ENCODE measurements at regions not wholly inside any gene's neighbourhood (a gene's known extent, or its start where the extent isn't known, plus 50 kb on each side); places are given as distances from the start of the nearest gene placed in this dataset.
"Not testable (repeated sequence)": the region's sequence is repeated elsewhere in the genome, so short reads cannot be mapped to it uniquely, and the experiment has no call there.

GRCh38 chr10:94230134-94230785 is 132.5 kb downstream of the NOC3L start:
- DNase-seq (ENCODE audit: low read depth) = no peak

- no peak for DNase-seq (ENCODE audit: low read depth)
These were observed 129.9 kb downstream of the NOC3L start for GRCh38 chr10:94232711-94233383.

DNA sequence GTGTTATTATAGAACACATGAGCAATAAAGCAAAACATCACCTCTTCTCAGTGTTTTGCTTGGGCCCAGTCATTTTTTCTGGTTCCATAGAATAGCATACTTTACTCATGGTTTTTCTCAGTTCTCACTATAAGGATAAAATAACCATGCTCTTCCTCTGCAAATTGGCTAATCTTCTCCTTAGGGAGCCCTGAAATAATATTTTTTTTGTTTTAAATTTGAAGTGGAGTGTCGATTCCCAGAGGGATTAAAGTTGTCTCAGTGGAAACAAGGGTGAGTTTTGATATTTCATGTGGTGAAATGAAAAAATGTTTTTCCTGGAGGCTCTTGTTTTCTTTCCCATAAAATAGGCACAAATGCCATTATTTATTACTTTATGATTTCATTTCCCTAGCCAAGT is 127.3 kb downstream of the NOC3L start:
- no peak for DNase-seq (ENCODE audit: low read depth)

DNA sequence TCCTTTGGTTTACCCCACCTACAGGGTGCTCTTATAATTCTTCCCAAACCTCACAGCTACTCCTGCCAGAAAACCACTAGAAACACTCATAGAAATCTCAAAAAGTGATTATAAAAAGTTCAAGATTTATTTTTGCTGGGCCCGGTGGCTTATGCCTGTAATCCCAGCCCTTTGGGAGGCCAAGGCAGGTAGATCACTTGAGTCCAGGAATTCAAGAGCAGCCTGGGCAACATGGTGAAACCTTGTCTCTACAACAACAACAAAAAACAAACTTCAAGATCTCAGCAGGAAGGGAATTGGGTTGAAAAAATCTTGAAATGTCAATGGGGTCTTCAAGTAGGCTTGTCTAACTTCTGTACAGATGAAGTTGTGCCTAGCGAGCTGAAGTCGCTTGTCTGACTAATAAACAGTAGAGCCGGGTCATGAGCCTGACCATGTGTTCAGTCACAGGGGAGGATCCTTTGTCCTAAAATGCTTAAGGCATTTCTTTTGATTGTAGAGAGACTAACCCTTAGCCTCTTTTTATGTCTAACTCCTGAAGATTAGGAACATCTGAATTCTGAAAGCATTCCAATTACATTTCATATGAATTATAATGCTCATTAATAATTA is 124.6 kb downstream of the NOC3L start:
- no peak for DNase-seq (ENCODE audit: low read depth)

DNA sequence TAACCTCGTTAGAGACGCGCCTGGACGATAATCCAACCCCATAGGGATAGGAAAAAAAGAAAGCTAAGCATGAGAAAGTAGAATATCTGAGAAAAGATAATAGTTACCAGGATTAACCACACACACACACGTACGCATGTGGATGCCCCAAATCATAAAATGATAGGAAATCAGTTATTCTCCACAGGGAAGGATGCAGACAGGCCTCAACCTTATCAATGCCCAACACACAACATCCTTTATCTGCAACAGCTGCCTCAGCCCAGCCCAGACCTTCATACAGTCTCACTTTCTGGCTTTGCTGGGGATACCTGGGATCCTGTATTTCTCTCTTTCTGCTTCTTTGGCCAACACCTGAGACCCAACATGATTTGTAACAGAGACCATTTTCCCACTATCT is 123.0 kb downstream of the NOC3L start:
- DNase-seq (ENCODE audit: low read depth) = no peak

GRCh38 chr10:94240491-94240890 is 122.2 kb downstream of the NOC3L start:
- DNase-seq (ENCODE audit: low read depth) = no peak

- no peak for DNase-seq (ENCODE audit: low read depth)
These were observed 121.8 kb downstream of the NOC3L start for GRCh38 chr10:94240901-94241300.

- DNase-seq (ENCODE audit: low read depth) = no peak
These were observed 111.6 kb downstream of the NOC3L start for GRCh38 chr10:94251098-94251497.

DNA sequence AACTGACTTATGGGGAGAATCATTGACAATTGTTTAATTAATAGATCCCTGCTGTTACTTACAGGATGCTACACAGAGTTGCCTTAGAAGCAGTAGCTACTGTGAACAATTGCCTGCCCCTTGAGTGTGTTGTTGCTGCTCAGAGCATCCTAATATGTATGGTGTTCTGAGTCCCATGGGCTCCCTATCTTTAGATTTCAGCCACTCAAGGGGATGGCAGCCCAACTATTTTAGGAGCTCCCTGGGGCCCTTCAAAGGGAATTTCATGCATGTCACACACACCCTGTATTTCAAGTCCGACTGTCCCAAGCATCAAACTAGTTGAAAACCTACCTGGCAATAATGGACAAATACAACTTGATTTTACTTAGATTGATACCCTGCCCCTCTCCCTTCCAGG is 111.2 kb downstream of the NOC3L start:
- no peak for DNase-seq (ENCODE audit: low read depth)

GRCh38 chr10:94257407-94257806 is 105.3 kb downstream of the NOC3L start:
- not testable (repeated sequence) for DNase-seq (ENCODE audit: low read depth)

GRCh38 chr10:94260455-94260854 is 102.3 kb downstream of the NOC3L start:
- DNase-seq (ENCODE audit: low read depth) = no peak

DNA sequence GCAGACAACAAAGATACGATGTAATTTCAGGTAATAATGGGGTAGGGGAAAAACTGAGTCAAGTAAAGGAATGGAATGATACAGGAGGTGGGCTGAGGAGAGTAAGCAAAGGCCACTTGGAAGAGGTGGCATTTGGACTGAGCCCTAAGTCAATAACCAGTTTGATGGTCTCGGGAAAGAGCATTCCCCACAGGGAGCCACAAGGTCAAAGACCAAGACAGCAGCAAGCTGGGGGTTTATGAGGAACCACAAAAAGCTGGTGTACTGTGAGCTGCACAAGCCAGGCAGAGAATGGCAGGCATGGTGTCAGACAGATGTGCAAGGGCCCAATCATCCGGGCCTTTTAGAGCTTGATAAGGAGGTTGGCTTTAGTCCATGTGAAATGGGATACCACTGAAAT is 98.7 kb downstream of the NOC3L start:
- DNase-seq (ENCODE audit: low read depth) = no peak

- no peak for DNase-seq (ENCODE audit: low read depth)
These were observed 96.6 kb downstream of the NOC3L start for GRCh38 chr10:94266091-94266490.

DNA sequence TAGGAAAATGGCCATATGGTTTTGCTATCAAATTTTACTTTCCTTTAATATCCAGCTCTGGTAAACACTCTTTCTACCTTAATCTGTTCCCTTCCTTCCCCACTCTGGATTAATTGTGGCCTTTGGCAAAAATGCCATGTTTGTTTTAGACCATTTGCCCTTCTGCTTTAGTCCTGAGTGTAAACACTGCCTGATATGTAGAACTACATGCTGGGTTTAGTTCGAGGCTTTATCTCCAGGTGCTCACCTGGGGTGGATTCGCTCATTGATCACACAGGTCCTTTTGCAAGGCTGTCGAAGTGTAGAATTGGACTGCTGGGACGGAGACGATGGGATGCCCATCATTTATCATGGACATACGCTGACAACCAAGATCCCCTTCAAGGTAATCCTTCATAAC is 94.1 kb downstream of the NOC3L start:
- DNase-seq (ENCODE audit: low read depth) = no peak

GRCh38 chr10:94274142-94274787 is 88.5 kb downstream of the NOC3L start:
- DNase-seq (ENCODE audit: low read depth) = no peak

DNA sequence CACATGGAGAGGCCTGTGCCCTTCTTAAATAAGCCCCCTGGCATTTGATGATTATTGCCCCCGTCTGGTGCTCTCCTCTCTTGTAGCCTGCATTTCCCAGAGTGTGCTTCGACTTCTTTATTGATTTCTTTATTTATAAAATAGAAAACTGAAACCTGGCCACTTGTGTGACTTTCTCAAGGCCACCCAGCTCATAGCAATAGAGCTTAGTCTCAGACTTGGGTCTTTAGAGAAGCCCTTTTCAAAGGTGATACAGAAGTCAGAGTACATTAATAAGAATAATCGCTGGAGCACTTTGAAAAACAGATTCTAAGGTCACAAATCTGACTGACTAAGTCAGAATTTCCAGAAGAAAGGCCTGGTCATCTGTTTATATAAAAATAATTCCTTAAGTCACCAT is 86.6 kb downstream of the NOC3L start:
- no peak for DNase-seq (ENCODE audit: low read depth)

DNA sequence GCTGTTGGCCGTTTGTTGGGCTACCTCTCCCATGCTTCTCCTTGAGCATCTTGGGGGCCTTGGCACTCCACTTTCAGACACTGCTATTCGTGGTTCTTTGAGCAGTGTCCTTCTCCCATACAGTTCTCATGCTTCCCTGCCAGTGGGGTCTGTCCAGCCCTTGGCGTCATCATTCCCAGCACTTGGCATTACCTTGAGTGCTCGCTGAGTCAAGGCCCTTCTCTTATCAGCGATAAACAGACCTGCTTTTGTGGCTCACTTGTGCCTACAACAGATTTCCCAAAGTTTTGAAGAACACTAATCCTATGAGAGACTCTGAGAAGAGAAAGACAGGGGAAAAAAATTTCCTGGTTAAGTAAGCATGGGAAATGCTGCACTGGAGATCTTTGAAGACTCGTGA is 85.3 kb downstream of the NOC3L start:
- DNase-seq (ENCODE audit: low read depth) = no peak

DNA sequence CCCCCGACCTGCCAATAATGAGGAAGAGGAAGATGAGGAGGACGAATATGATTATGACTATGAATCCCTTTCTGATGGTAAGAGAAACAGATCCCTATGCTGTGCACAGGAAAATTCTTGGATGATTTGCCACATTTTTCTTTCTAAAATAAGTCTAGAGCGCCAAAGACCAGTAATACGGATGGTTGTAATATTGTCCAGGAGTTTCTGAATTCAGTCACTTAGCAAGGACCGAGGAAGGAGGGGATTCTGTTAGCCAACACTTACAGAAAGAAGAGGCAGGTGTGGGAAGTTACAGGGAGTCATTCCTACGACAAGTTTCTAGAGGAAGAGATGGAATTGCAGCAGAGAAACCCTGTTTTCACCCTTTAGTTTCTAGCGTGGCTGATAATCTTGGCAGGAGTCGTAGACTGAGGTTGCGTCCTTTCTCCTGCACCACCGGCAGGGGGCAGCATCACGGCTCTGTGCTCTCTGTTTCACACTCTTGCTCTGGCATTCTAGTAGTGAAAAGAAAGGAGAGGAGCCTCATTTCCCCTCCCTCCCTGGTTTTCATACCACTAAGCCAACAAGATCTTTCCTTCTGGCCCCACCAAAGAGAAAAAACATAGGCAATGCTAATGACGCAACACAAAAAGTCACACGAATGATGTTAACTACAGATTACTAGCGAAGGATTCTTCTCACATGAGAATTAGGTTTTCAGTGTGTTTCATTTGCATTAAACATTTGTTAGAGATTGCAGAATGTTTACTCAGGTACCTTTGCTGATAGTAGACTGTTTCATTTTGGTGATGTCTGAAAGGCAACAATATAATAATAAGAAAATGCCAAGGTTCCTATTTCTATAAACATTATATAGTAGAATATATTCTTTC is 82.7 kb downstream of the NOC3L start:
- DNase-seq (ENCODE audit: low read depth) = no peak

DNA sequence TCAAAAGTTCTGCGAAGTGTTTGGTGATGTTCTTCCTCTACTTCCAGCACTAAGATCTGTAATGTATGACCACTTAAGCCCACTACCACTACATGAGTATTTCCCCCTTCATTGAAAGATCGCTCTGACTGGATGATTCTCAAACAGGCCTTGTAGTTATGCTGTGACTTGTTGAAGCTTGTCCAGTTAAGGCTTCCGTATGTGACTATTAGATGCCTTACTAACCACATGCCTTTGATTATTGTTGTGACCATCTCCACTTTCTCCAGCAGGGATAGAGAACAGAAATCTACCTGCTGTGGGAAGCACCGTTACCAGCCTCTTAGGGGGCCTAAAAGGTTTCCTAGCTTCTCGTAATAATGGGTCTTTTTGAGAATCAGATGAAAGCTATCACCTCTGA is 81.1 kb downstream of the NOC3L start:
- no peak for DNase-seq (ENCODE audit: low read depth)

GRCh38 chr10:94282369-94282768 is 80.4 kb downstream of the NOC3L start:
- no peak for DNase-seq (ENCODE audit: low read depth)
